ENCODE measurements at regions not wholly inside any gene's neighbourhood (a gene's known extent, or its start where the extent isn't known, plus 50 kb on each side); places are given as distances from the start of the nearest gene placed in this dataset.

DNA sequence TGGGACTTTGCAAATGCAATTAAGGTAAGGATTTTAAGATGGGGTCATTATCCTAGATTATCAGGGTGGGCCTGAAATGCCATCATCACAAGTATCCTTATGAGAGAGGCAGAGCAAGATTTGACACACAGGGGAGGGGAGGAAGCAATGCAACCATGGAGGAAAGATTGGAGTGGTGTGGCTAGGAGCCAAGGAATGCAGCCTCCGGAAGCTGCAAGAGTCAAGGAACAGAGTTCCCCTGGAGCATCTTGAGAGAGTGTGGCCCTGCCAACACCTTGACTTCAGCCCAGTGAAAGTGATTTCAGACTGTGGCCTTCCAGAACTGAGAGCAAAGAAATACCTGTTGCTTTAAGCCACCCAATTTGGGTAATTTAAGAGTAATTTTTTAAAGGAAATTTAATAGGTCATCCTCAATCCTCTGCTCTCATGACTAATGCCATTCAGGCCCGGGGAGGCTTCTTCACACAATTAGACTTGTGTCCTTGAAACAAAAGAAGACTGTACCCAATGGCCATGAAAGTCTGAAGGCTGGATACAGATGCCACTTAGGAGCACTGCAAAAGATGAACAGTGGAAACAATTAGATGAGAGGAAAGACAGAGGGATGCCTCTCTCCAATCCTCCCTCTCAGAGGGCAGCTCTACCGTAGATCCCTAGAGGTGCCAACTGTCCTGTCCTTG, 250.3 kb upstream of the ID2 start:
- H2AFZ ChIP-seq = no peak overlapping the region
- no peak overlapping the region for H3K4me2 ChIP-seq (ENCODE audit: unreplicated experiment)
- H3K9me3 ChIP-seq (ENCODE audit: low read depth) = no peaks in the 10 kb centered on the region
- no peak for TF ChIP-seq EZH2 (IDR thresholded peaks at IDR 0.05; ENCODE audit: insufficient read depth, poor library complexity, severe bottlenecking)
- no peak for TF ChIP-seq EZH2phosphoT487 (IDR thresholded peaks at IDR 0.05; ENCODE audit: insufficient read depth, low read depth)
- DNase-seq = peak; percentile 6
- no peaks in the 10 kb centered on the region for H3K36me3 ChIP-seq (ENCODE audit: low read depth)
- WGBS, 2 experiments (ENCODE audit: low coverage in 1 of 2, low lambda C conversion rate in 2 of 2, missing lambda C conversion rate in 2 of 2) = 68 to 78% methylated on average over 3 of the region's 3 CpGs
- H3K4me3 ChIP-seq = no peak overlapping the region
- no peak overlapping the region for H3K9ac ChIP-seq
- H3K9me2 ChIP-seq (ENCODE audit: insufficient read depth) = no peaks in the 10 kb centered on the region
- in situ Hi-C loops (cut with MboI) = no loop called here
- H3K27me3 ChIP-seq (replicated peaks; ENCODE audit: insufficient read depth) = no peaks in the 10 kb centered on the region
- no peaks in the 10 kb centered on the region for H3F3A ChIP-seq (ENCODE audit: insufficient read depth)
- no peaks in the 10 kb centered on the region for H3K79me2 ChIP-seq (ENCODE audit: insufficient read depth)
- no peaks in the 10 kb centered on the region for H3K4me1 ChIP-seq (ENCODE audit: insufficient read depth)
- no peaks in the 10 kb centered on the region for H4K20me1 ChIP-seq (ENCODE audit: insufficient read depth)
- no peak overlapping the region for H3K27ac ChIP-seq

DNA sequence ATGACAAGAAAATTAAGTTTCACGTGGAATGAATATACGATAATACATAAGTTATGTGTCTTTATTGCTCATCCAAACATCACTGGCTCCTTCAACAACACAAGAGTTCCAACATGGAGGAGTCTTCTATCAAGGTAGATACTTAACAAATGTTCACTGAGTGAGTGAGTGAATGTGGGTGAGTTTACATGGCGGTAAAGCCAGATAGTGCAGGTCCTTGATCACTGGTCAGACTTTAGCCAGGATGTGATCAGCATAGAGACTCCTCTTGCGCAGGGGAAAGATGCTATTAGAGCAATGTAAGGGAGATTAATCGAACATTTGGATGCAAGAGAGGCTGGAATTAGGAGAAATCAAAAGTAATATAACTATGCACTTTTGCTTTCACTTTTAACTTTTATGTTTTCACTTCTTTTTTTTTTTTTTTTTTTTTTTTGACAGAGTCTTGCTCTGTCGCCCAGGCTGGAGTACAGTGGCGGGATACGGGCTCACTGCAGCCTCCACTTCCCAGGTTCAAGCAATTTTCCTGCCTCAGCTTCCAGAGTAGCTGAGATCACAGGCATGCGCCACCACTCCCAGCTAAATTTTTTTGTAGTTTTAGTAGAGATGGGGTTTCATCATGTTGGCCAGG, 249.0 kb upstream of the ID2 start:
- DNase-seq = no peak
- Histone ChIP-seq H3K9me3 (ENCODE audit: low read depth) (no peaks in the 10 kb centered on the region), H3K27ac (no peak overlapping the region), H3K9me2 (ENCODE audit: insufficient read depth) (no peaks in the 10 kb centered on the region), H3K4me3 (no peak overlapping the region), H4K20me1 (ENCODE audit: insufficient read depth) (no peaks in the 10 kb centered on the region), H3K36me3 (ENCODE audit: low read depth) (no peaks in the 10 kb centered on the region), H3F3A (ENCODE audit: insufficient read depth) (no peaks in the 10 kb centered on the region), H3K9ac (no peak overlapping the region), H3K4me1 (ENCODE audit: insufficient read depth) (no peaks in the 10 kb centered on the region), H3K4me2 (ENCODE audit: unreplicated experiment) (no peak overlapping the region), H3K79me2 (ENCODE audit: insufficient read depth) (no peaks in the 10 kb centered on the region), H3K27me3 (replicated peaks; ENCODE audit: insufficient read depth) (no peaks in the 10 kb centered on the region), H2AFZ (no peak overlapping the region)
- 83 to 88% methylated on average over 8 to 9 of the region's 9 CpGs for WGBS, 2 experiments (ENCODE audit: low coverage in 1 of 2, low lambda C conversion rate in 2 of 2, missing lambda C conversion rate in 2 of 2)
- no peak for TF ChIP-seq EZH2phosphoT487 (IDR thresholded peaks at IDR 0.05; ENCODE audit: insufficient read depth, low read depth)
- TF ChIP-seq EZH2 (IDR thresholded peaks at IDR 0.05; ENCODE audit: insufficient read depth, poor library complexity, severe bottlenecking) = no peak
- in situ Hi-C loops (cut with MboI) = no loop called here

DNA sequence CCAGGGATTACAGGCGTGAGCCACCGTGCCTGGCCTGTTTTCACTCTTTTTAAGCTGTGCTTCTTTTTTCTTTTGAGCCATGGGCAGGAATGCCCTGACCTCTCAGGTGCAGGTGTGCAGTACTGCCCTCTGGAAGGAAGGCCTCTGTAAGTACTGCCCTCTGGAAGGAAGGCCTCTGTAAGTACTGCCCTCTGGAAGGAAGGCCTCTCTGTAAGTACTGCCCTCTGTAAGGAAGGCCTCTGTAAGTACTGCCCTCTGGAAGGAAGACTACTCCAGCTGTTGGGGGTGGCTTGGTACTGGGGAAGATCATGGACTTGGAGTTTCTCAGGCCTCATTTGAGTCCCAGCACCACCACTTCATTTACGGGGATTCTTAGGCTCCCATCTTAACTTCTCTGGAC, 248.5 kb upstream of the ID2 start:
- in situ Hi-C loops (cut with MboI) = no loop called here
- Histone ChIP-seq H3K79me2 (ENCODE audit: insufficient read depth) (no peaks in the 10 kb centered on the region), H3K9me2 (ENCODE audit: insufficient read depth) (no peaks in the 10 kb centered on the region), H2AFZ (no peak overlapping the region), H4K20me1 (ENCODE audit: insufficient read depth) (no peaks in the 10 kb centered on the region), H3K4me1 (ENCODE audit: insufficient read depth) (no peaks in the 10 kb centered on the region), H3K4me2 (ENCODE audit: unreplicated experiment) (no peak overlapping the region), H3K9me3 (ENCODE audit: low read depth) (no peaks in the 10 kb centered on the region), H3K27ac (no peak overlapping the region), H3F3A (ENCODE audit: insufficient read depth) (no peaks in the 10 kb centered on the region), H3K4me3 (no peak overlapping the region), H3K27me3 (replicated peaks; ENCODE audit: insufficient read depth) (no peaks in the 10 kb centered on the region), H3K9ac (no peak overlapping the region), H3K36me3 (ENCODE audit: low read depth) (no peaks in the 10 kb centered on the region)
- no peak for DNase-seq
- WGBS, 2 experiments (ENCODE audit: low coverage in 1 of 2, low lambda C conversion rate in 2 of 2, missing lambda C conversion rate in 2 of 2) = 93% methylated on average over 3 of the region's 3 CpGs
- TF ChIP-seq EZH2phosphoT487 (IDR thresholded peaks at IDR 0.05; ENCODE audit: insufficient read depth, low read depth) (no peak), EZH2 (IDR thresholded peaks at IDR 0.05; ENCODE audit: insufficient read depth, poor library complexity, severe bottlenecking) (no peak)

DNA sequence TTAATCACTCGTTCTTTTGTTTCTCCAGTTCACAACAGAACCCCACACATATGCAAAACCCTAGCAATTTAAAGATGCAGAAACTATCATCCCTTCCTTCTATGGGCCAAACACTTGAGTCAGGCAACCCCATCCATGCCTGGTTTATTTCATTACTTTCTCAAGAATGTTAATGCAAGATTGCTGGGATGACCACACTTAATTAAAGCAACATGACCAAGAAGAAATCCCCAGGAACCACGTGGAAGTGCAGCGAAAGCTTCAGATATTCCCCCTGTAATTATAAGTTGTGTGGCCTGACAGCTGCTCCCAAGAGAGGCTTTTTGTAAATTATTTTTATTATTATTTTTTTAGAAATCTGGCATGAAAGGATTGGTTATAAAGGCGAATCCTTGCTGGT, 246.2 kb upstream of the ID2 start:
- H3F3A ChIP-seq (ENCODE audit: insufficient read depth) = no peaks in the 10 kb centered on the region
- WGBS, 2 experiments (ENCODE audit: low coverage in 1 of 2, low lambda C conversion rate in 2 of 2, missing lambda C conversion rate in 2 of 2) = 61 to 63% methylated on average over 4 of the region's 4 CpGs

More for the DNA sequence above, 246.2 kb upstream of the ID2 start:
- Histone ChIP-seq H3K79me2 (ENCODE audit: insufficient read depth) (no peaks in the 10 kb centered on the region), H3K27ac (no peak overlapping the region), H3K36me3 (ENCODE audit: low read depth) (no peaks in the 10 kb centered on the region), H3K27me3 (replicated peaks; ENCODE audit: insufficient read depth) (no peaks in the 10 kb centered on the region), H3K4me3 (no peak overlapping the region), H3K9ac (no peak overlapping the region), H3K4me1 (ENCODE audit: insufficient read depth) (no peaks in the 10 kb centered on the region), H2AFZ (no peak overlapping the region), H3K9me2 (ENCODE audit: insufficient read depth) (no peaks in the 10 kb centered on the region), H4K20me1 (ENCODE audit: insufficient read depth) (no peaks in the 10 kb centered on the region), H3K9me3 (ENCODE audit: low read depth) (no peaks in the 10 kb centered on the region), H3K4me2 (ENCODE audit: unreplicated experiment) (no peak overlapping the region)
- in situ Hi-C loops (cut with MboI) = no loop called here
- no peak for TF ChIP-seq EZH2 (IDR thresholded peaks at IDR 0.05; ENCODE audit: insufficient read depth, poor library complexity, severe bottlenecking)
- TF ChIP-seq EZH2phosphoT487 (IDR thresholded peaks at IDR 0.05; ENCODE audit: insufficient read depth, low read depth) = no peak
- DNase-seq = peak; percentile 46

Measured in GM23248 (cell line).